ENCODE measurements at regions not wholly inside any gene's neighbourhood (a gene's known extent, or its start where the extent isn't known, plus 50 kb on each side); places are given as distances from the start of the nearest gene placed in this dataset.

- Histone ChIP-seq H3K27ac (replicated peaks) (no peak overlapping the region), H3K4me3 (replicated peaks; ENCODE audit: insufficient read depth, low read length) (no peak overlapping the region), H3K27me3 (ENCODE audit: insufficient read depth, poor library complexity, severe bottlenecking) (no peaks in the 10 kb centered on the region)
- DNase-seq (ENCODE audit: low read depth in 1 of 2, low spot score in 1 of 2): no peak
- TF ChIP-seq REST (IDR thresholded peaks at IDR 0.05; ENCODE audit: insufficient replicate concordance, low read depth) (no peak), SPI1 (IDR thresholded peaks at IDR 0.05; ENCODE audit: borderline replicate concordance, low read depth) (no peak), CTCF (IDR thresholded peaks at IDR 0.05; ENCODE audit: insufficient read depth, low read length) (no peak), POLR2AphosphoS5 (IDR thresholded peaks at IDR 0.05; ENCODE audit: low read depth) (no peak), GABPA (IDR thresholded peaks at IDR 0.05; ENCODE audit: low read depth) (no peak)
Measured at GRCh38 chr2:239550357-239550756, 149.5 kb upstream of the HDAC4 start.

- Histone ChIP-seq H3K27ac (replicated peaks) (no peak overlapping the region), H3K27me3 (ENCODE audit: insufficient read depth, poor library complexity, severe bottlenecking) (no peaks in the 10 kb centered on the region), H3K4me3 (replicated peaks; ENCODE audit: insufficient read depth, low read length) (no peak overlapping the region)
- TF ChIP-seq SPI1 (IDR thresholded peaks at IDR 0.05; ENCODE audit: borderline replicate concordance, low read depth) (no peak), GABPA (IDR thresholded peaks at IDR 0.05; ENCODE audit: low read depth) (no peak), POLR2AphosphoS5 (IDR thresholded peaks at IDR 0.05; ENCODE audit: low read depth) (no peak), CTCF (IDR thresholded peaks at IDR 0.05; ENCODE audit: insufficient read depth, low read length) (no peak), REST (IDR thresholded peaks at IDR 0.05; ENCODE audit: insufficient replicate concordance, low read depth) (no peak)
- no peak for DNase-seq (ENCODE audit: low read depth in 1 of 2, low spot score in 1 of 2)
Measured at GRCh38 chr2:239549711-239550255, 149.0 kb upstream of the HDAC4 start.

GRCh38 chr2:239548965-239549595 is 148.3 kb upstream of the HDAC4 start:
- Histone ChIP-seq H3K4me3 (replicated peaks; ENCODE audit: insufficient read depth, low read length) (no peak overlapping the region), H3K27ac (replicated peaks) (no peak overlapping the region), H3K27me3 (ENCODE audit: insufficient read depth, poor library complexity, severe bottlenecking) (no peaks in the 10 kb centered on the region)
- TF ChIP-seq REST (IDR thresholded peaks at IDR 0.05; ENCODE audit: insufficient replicate concordance, low read depth) (no peak), GABPA (IDR thresholded peaks at IDR 0.05; ENCODE audit: low read depth) (no peak), POLR2AphosphoS5 (IDR thresholded peaks at IDR 0.05; ENCODE audit: low read depth) (no peak), CTCF (IDR thresholded peaks at IDR 0.05; ENCODE audit: insufficient read depth, low read length) (no peak), SPI1 (IDR thresholded peaks at IDR 0.05; ENCODE audit: borderline replicate concordance, low read depth) (no peak)
- DNase-seq (ENCODE audit: low read depth in 1 of 2, low spot score in 1 of 2): no peak
